CD8-positive, alpha-beta memory T cell (primary cell): ENCODE measurements at regions not wholly inside any gene's neighbourhood (a gene's known extent, or its start where the extent isn't known, plus 50 kb on each side); places are given as distances from the start of the nearest gene placed in this dataset.

ENCODE experiments used
- CTCF ChIA-PET: fragments of 350-600 bp; sonication (Branson Sonifier 250); formaldehyde crosslinking; loops from one replicate; lab custom pipeline; 2021; ENCODE audit warnings: antibody characterized with exemption; lab: Charles Lee
- POLR2A ChIA-PET: fragments of 350-600 bp; sonication (Branson Sonifier 250); formaldehyde crosslinking; loops from one replicate; lab custom pipeline; 2021; ENCODE audit warnings: antibody characterized with exemption; lab: Charles Lee
- DNase-seq, 5 donors: peaks; one replicate each; pipeline versions ENCODE4 v3.0.0 to v3.0.0-alpha.2; 2020 to 2022; ENCODE audit warnings: mixed read lengths in 1 of 5
- H3K27ac ChIP-seq: one replicate; pipeline ENCODE4 v1.7.0; 2013; ENCODE audit warnings: low read depth, mild to moderate bottlenecking, low read length, moderate library complexity
- H3K27me3 ChIP-seq: 2 replicates; pipeline ENCODE4 v1.7.0; 2013; ENCODE audit warnings: low read length, mild to moderate bottlenecking; ENCODE audit not compliant: insufficient read depth, poor library complexity, severe bottlenecking
- H3K36me3 ChIP-seq: 2 replicates; pipeline ENCODE4 v1.7.0; 2013; ENCODE audit warnings: mild to moderate bottlenecking, low read length, moderate library complexity; ENCODE audit not compliant: insufficient read depth
- H3K4me1 ChIP-seq: 2 replicates; pipeline ENCODE4 v1.7.0; 2013; ENCODE audit warnings: mild to moderate bottlenecking, low read length, moderate library complexity; ENCODE audit not compliant: insufficient read depth
- H3K4me3 ChIP-seq: 2 replicates; pipeline ENCODE4 v1.7.0; 2013; ENCODE audit warnings: mild to moderate bottlenecking, low read length
- H3K9me3 ChIP-seq: 2 replicates; pipeline ENCODE4 v1.7.0; 2013; ENCODE audit warnings: mild to moderate bottlenecking, low read length
- H3K27ac Mint-ChIP-seq, 8 donors: one replicate each; pipeline ENCODE4 v1.8.0; 2020 to 2021; ENCODE audit warnings: mixed read lengths in 8 of 8, mild to moderate bottlenecking in 6 of 8, inconsistent platforms in 3 of 8, moderate library complexity in 3 of 8
- H3K27me3 Mint-ChIP-seq, 2 donors: one replicate each; pipeline ENCODE4 v1.8.0; 2020 to 2021; ENCODE audit warnings: mixed read lengths in 2 of 2, mild to moderate bottlenecking in 1 of 2, moderate library complexity in 1 of 2
- H3K36me3 Mint-ChIP-seq, 3 donors: one replicate each; pipeline ENCODE4 v1.8.0; 2020 to 2021; ENCODE audit warnings: mixed read lengths in 3 of 3, inconsistent platforms in 1 of 3, mild to moderate bottlenecking in 1 of 3
- H3K4me1 Mint-ChIP-seq, 3 donors: one replicate each; pipeline ENCODE4 v1.8.0; 2020 to 2021; ENCODE audit warnings: mixed read lengths in 3 of 3, inconsistent platforms in 1 of 3, mild to moderate bottlenecking in 1 of 3
- H3K4me3 Mint-ChIP-seq, 7 donors: one replicate each; pipeline ENCODE4 v1.8.0; 2020 to 2021; ENCODE audit warnings: mixed read lengths in 7 of 7, mild to moderate bottlenecking in 6 of 7, moderate library complexity in 4 of 7, inconsistent platforms in 2 of 7
- H3K9me3 Mint-ChIP-seq, 5 donors: one replicate each; pipeline ENCODE4 v1.8.0; 2020 to 2022; ENCODE audit warnings: mixed read lengths in 5 of 5, mild to moderate bottlenecking in 3 of 5, moderate library complexity in 2 of 5, inconsistent platforms in 1 of 5

DNA sequence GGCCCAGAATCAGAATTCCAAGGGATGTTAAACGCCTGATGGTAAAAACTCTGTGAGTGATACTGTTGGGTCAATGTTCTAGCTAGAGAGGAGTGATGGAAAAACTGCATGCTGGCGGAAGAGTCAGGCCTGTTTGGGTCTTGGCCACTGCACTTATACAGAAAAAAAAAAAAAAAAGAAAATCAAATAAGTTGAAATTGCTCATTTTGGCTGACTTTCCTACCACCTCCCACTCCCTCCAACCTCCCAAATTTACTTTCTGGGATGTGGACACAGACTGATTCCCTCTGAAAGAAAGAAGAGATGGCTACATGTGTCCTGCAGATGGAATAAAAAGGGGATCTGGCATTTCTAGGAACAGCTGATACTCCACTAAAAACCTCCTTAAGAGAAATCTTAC, 234.1 kb upstream of the GIMD1 start:
- POLR2A ChIA-PET, result no interaction called here
- H3K9me3 ChIP-seq, result no peaks in the 10 kb centered on the region
- Mint-ChIP-seq H3K4me3 (no peak overlapping the region), H3K4me1 (no peaks in the 10 kb centered on the region), H3K27me3 (no peaks in the 10 kb centered on the region), H3K36me3 (no peaks in the 10 kb centered on the region), H3K9me3 (peaks cover 0 to 7% (median 0%) of the 10 kb centered on the region in 5 donors), H3K27ac (no peak overlapping the region)
- no peaks in the 10 kb centered on the region for H3K4me1 ChIP-seq
- H3K4me3 ChIP-seq, result no peak overlapping the region
- H3K27me3 ChIP-seq, result no peaks in the 10 kb centered on the region
- CTCF ChIA-PET, result no interaction called here
- H3K36me3 ChIP-seq, result no peaks in the 10 kb centered on the region
- no peak for DNase-seq
- H3K27ac ChIP-seq, result no peak overlapping the region

DNA sequence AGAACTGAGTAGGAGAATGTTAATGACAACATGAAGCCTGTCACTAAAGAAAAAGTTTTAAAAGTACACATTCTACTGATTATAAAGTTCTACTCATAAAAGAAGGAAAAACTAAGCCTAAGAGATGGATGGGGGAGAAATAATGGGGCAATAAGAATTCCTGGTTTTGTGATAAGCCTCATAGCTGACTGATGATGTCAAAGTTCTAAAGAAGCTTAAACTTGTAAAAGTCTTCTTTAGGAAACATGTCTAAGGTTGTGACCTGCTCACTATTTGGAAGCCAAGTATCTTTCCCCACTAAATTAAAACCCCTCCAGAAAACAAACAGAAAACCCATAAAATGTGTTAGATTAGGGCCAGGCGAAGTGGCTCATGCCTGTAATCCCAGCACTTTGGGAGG, 232.9 kb upstream of the GIMD1 start:
- no peaks in the 10 kb centered on the region for H3K9me3 ChIP-seq
- POLR2A ChIA-PET, result no interaction called here
- H3K4me3 ChIP-seq, result no peak overlapping the region
- no peaks in the 10 kb centered on the region for H3K27me3 Mint-ChIP-seq
- no peaks in the 10 kb centered on the region for H3K27me3 ChIP-seq
- CTCF ChIA-PET, result no interaction called here
- no peak for DNase-seq
- H3K4me1 Mint-ChIP-seq, result no peaks in the 10 kb centered on the region
- no peak overlapping the region for H3K4me3 Mint-ChIP-seq
- no peak overlapping the region for H3K27ac ChIP-seq
- peaks cover 0 to 8% (median 0%) of the 10 kb centered on the region in 5 donors for H3K9me3 Mint-ChIP-seq
- H3K4me1 ChIP-seq, result no peaks in the 10 kb centered on the region
- H3K36me3 ChIP-seq, result no peaks in the 10 kb centered on the region
- H3K36me3 Mint-ChIP-seq, result no peaks in the 10 kb centered on the region
- H3K27ac Mint-ChIP-seq, result no peak overlapping the region

DNA sequence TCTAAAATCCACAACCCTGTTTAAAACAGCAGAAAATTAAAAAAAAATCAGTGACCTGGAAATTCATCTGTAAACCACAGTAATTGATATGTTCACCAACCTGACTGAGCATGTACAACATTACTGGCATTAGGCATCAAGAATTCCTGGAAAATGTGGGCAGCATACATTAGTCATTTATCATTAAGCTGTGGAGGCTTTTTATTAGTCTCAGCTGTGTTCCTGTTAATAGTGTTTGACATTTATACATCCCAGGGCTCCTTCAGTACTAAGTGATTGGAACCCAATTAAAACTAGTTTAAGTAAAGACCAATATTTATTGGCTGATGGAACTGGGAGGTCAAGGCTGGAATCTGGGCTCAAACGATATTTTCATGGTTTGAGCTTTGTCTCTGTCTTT, 227.3 kb upstream of the GIMD1 start:
- ChIA-PET CTCF (no interaction called here), POLR2A (no interaction called here)
- Histone ChIP-seq H3K27me3 (no peaks in the 10 kb centered on the region), H3K36me3 (no peaks in the 10 kb centered on the region), H3K4me3 (no peak overlapping the region), H3K27ac (no peak overlapping the region), H3K4me1 (no peaks in the 10 kb centered on the region), H3K9me3 (no peaks in the 10 kb centered on the region)
- no peak for DNase-seq
- no peak overlapping the region for H3K4me3 Mint-ChIP-seq
- H3K27ac Mint-ChIP-seq, result no peak overlapping the region
- H3K9me3 Mint-ChIP-seq, result peaks cover 0 to 5% (median 0%) of the 10 kb centered on the region in 5 donors
- H3K36me3 Mint-ChIP-seq, result no peaks in the 10 kb centered on the region
- H3K4me1 Mint-ChIP-seq, result no peaks in the 10 kb centered on the region
- H3K27me3 Mint-ChIP-seq, result no peaks in the 10 kb centered on the region

DNA sequence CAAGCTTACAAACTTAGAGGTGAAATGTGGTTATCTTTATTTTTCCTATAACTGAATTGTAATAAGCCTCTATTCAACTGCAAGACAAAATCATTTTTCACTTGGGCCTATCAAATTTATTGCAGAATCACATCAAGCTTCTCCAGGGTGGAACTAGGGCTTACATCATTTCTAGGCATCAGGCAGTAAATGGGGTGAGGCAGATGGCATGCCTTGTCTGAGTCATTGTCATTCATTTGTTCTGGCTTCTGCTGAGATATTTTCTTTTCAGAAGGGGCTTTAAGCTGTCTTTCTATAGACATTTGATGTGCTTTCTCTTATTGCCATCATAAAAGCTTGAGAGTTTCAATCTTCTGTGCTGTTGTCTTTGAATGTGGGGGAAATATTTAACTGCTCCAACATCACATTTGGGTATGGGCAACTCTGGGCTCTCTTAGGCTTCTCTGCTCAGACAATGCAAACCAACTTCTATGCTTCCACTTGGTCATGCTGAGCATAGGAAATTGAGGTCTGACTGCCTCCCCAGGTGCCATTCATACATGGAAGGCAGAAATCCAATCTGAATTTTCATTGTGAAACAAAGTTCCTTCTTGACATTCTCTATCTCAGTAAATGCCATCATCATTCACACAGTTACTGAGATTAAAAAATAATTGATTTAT, 225.8 kb upstream of the GIMD1 start:
- Mint-ChIP-seq H3K27ac (no peak overlapping the region), H3K9me3 (peaks cover 0 to 5% (median 0%) of the 10 kb centered on the region in 5 donors), H3K4me1 (no peaks in the 10 kb centered on the region), H3K27me3 (no peaks in the 10 kb centered on the region), H3K36me3 (no peaks in the 10 kb centered on the region), H3K4me3 (no peak overlapping the region)
- ChIA-PET POLR2A (no interaction called here), CTCF (no interaction called here)
- H3K27ac ChIP-seq, result no peak overlapping the region
- no peaks in the 10 kb centered on the region for H3K9me3 ChIP-seq
- no peaks in the 10 kb centered on the region for H3K36me3 ChIP-seq
- no peak overlapping the region for H3K4me3 ChIP-seq
- DNase-seq, result no peak
- no peaks in the 10 kb centered on the region for H3K27me3 ChIP-seq
- H3K4me1 ChIP-seq, result no peaks in the 10 kb centered on the region

DNA sequence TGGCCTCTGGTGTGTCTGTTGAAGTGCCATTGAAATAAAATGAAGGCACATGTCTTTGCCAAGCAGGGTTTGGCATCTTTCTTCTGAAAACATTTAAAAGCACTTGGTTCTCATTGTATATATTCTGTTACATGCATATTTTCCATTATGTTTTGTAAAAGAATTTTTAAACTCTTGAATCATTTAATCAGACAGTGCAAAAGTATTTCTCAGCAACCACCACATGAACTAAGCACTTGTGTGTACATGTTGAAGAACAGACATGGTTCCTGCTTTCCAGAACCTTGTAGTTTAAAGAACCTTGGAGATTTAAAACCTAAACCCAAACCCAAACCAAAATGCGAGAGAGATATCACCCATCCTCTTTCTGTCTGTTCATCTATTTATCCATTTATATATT, 220.3 kb upstream of the GIMD1 start:
- no peaks in the 10 kb centered on the region for H3K27me3 ChIP-seq
- POLR2A ChIA-PET, result no interaction called here
- H3K4me1 Mint-ChIP-seq, result no peaks in the 10 kb centered on the region
- no peak overlapping the region for H3K27ac ChIP-seq
- H3K4me3 ChIP-seq, result no peak overlapping the region
- no peak for DNase-seq
- CTCF ChIA-PET, result no interaction called here
- H3K27ac Mint-ChIP-seq, result no peak overlapping the region
- no peak overlapping the region for H3K4me3 Mint-ChIP-seq
- H3K4me1 ChIP-seq, result no peaks in the 10 kb centered on the region
- H3K9me3 ChIP-seq, result no peaks in the 10 kb centered on the region
- H3K36me3 Mint-ChIP-seq, result no peaks in the 10 kb centered on the region
- no peaks in the 10 kb centered on the region for H3K27me3 Mint-ChIP-seq
- no peaks in the 10 kb centered on the region for H3K36me3 ChIP-seq
- peaks cover 0 to 5% (median 3%) of the 10 kb centered on the region in 5 donors for H3K9me3 Mint-ChIP-seq

DNA sequence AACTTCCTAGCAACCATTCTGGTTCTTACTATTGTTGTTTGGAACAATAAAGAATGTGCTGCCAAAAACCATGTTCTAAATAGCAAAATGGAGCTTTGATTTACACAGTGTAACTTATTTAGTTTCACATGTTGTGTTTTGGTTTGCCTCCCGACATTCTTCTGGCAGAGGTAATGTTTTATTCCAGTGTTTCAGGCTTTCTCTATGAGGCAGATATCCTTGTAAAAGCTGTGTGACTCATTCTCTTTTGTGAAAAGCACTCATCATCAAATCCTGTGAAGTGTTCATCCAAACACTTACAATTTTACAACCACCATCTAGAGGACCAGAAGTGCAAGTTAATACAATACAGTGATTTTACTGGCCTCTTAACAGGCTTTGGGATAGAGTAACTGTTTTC, 219.0 kb upstream of the GIMD1 start:
- Histone ChIP-seq H3K27me3 (no peaks in the 10 kb centered on the region), H3K36me3 (no peaks in the 10 kb centered on the region), H3K4me1 (no peaks in the 10 kb centered on the region), H3K27ac (no peak overlapping the region), H3K9me3 (no peaks in the 10 kb centered on the region), H3K4me3 (no peak overlapping the region)
- ChIA-PET CTCF (no interaction called here), POLR2A (no interaction called here)
- Mint-ChIP-seq H3K36me3 (no peaks in the 10 kb centered on the region), H3K4me3 (no peak overlapping the region), H3K27ac (no peak overlapping the region), H3K27me3 (no peaks in the 10 kb centered on the region), H3K4me1 (no peaks in the 10 kb centered on the region), H3K9me3 (peaks cover 0 to 5% (median 3%) of the 10 kb centered on the region in 5 donors)
- no peak for DNase-seq

DNA sequence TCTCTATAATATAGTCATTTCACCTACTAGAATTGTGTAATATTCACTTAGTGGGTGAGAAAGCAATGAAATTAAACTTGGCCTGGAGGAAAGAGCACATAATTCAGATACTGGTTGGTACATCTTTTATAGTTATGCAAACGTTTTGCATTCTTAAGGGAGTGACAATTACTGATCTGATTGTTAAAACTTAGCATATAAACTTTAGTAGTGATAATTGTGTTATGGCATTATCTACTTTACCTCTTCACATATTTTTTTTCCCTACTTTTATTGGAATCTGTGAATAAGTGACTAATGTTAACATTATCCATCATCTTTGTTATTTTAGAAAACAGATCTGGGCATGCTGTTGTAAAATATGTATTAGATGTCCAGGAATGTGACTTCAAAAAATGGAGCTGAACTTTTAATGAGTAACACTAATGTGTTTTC, 217.4 kb upstream of the GIMD1 start:
- H3K27ac ChIP-seq, result no peak overlapping the region
- H3K36me3 ChIP-seq, result no peaks in the 10 kb centered on the region
- H3K27me3 ChIP-seq, result no peaks in the 10 kb centered on the region
- Mint-ChIP-seq H3K27ac (no peak overlapping the region), H3K27me3 (no peaks in the 10 kb centered on the region), H3K36me3 (no peaks in the 10 kb centered on the region), H3K4me1 (no peaks in the 10 kb centered on the region), H3K9me3 (peaks cover 0 to 5% (median 3%) of the 10 kb centered on the region in 5 donors), H3K4me3 (no peak overlapping the region)
- no peak for DNase-seq
- POLR2A ChIA-PET, result no interaction called here
- CTCF ChIA-PET, result no interaction called here
- no peak overlapping the region for H3K4me3 ChIP-seq
- H3K9me3 ChIP-seq, result no peaks in the 10 kb centered on the region
- no peaks in the 10 kb centered on the region for H3K4me1 ChIP-seq

DNA sequence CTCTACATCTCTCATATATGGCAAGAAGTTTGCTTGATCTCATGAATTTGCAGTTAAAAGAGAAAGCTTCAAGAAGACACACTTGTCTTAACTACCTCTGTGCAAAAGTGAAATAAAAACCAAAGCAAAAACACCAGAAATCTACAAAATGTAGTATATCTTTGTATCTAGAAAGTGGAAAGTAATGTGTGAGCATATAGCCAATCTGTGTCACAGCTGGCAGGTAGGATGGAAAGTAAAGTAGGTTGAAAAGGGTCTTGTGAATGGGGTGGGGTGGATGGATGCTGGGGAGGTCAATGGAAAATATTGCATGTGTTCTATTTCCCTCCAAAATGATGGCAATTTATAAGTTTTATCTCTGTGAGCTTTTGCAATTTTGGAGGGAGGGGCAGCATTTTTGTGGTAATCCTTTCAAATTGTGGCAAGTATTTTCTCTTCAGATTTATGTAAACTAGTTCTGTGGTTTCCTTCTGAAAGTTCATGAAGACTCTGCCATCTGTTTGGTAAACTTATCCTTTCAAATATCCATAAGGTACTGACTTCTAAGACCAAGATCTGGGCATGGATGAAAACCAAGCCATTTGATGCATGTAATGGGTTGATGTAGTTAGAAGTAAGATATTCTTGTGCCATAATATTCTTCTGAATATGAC, 215.9 kb upstream of the GIMD1 start:
- POLR2A ChIA-PET, result no interaction called here
- CTCF ChIA-PET, result no interaction called here

More for the DNA sequence above, 215.9 kb upstream of the GIMD1 start:
- Histone ChIP-seq H3K27ac (no peak overlapping the region), H3K4me3 (no peak overlapping the region), H3K4me1 (no peaks in the 10 kb centered on the region), H3K27me3 (no peaks in the 10 kb centered on the region), H3K36me3 (no peaks in the 10 kb centered on the region), H3K9me3 (no peaks in the 10 kb centered on the region)
- no peak for DNase-seq
- no peaks in the 10 kb centered on the region for H3K27me3 Mint-ChIP-seq
- H3K4me1 Mint-ChIP-seq, result no peaks in the 10 kb centered on the region
- H3K36me3 Mint-ChIP-seq, result no peaks in the 10 kb centered on the region
- no peak overlapping the region for H3K4me3 Mint-ChIP-seq
- H3K27ac Mint-ChIP-seq, result no peak overlapping the region
- peaks cover 0 to 9% (median 3%) of the 10 kb centered on the region in 5 donors for H3K9me3 Mint-ChIP-seq
